IPS-18a (cell line): ENCODE measurements at regions not wholly inside any gene's neighbourhood (a gene's known extent, or its start where the extent isn't known, plus 50 kb on each side); places are given as distances from the start of the nearest gene placed in this dataset.

Experiments
- H3K27ac ChIP-seq: one replicate; pipeline ENCODE4 v1.5.1; 2013; ENCODE audit warnings: low read length
- H3K27me3 ChIP-seq: one replicate; pipeline ENCODE4 v1.6.1; 2013; ENCODE audit warnings: mild to moderate bottlenecking, low read length; ENCODE audit not compliant: control insufficient read depth, insufficient read depth
- H3K36me3 ChIP-seq: one replicate; pipeline ENCODE4 v1.6.1; 2013; ENCODE audit warnings: low read depth, low read length; ENCODE audit not compliant: control insufficient read depth
- H3K4me1 ChIP-seq: one replicate; pipeline ENCODE4 v1.6.1; 2013; ENCODE audit warnings: low read depth, low read length; ENCODE audit not compliant: control insufficient read depth
- H3K4me3 ChIP-seq: one replicate; pipeline ENCODE4 v1.5.1; 2013; ENCODE audit warnings: low read length
- H3K9ac ChIP-seq: one replicate; pipeline ENCODE4 v1.6.1; 2013; ENCODE audit warnings: mild to moderate bottlenecking, low read length, moderate library complexity
- H3K9me3 ChIP-seq: one replicate; pipeline ENCODE4 v1.6.1; 2013; ENCODE audit warnings: low read depth, low read length; ENCODE audit not compliant: control insufficient read depth

DNA sequence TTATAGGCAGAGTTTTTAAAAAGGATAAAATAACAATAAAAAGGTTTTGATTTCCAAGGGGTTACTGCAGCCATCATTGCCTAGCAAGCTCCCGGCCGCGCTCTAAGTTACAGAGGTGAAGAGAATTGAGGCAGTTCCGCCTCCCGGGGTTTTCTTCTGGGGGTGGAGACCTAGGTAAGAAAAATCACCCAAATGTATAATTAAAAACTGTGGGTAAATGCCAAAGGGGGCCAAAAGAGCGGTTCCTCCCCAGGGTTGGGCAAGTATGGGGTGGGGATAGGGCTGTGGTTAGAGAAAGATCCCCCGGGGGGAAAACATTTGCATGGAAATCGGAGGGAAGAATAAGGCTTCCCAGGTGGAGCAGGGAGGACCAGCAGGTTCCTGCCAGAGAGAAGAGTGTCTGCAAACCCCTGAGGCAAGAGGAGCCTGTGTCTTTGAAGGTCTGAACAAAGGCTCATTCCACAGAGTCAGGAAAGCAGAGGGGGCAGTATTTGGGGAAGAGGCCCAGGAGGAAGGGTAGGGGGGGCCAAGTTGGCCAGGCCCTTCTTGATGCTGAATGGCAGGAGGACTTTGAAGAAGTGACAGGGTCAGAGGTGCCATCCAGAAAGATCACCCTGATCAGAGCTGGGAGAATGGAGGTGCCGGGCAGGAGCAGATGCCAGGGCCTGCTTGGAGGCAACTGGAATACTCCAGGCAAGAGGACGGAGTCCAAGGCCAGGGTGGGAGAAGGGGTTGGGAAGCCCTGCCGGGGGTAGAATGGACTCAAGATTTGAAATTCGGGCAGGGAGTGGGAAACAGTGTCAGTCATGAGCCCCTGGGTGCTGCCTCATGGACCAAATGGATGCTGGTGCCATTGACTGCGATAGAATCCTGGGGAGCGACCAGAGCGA is 152.9 kb upstream of the RGMA start:
- Histone ChIP-seq H3K4me1 (peaks cover 25% of the 10 kb centered on the region), H3K27ac (no peak overlapping the region), H3K9ac (no peak overlapping the region), H3K4me3 (no peak overlapping the region), H3K27me3 (peaks cover 32% of the 10 kb centered on the region), H3K9me3 (no peaks in the 10 kb centered on the region), H3K36me3 (no peaks in the 10 kb centered on the region)

DNA sequence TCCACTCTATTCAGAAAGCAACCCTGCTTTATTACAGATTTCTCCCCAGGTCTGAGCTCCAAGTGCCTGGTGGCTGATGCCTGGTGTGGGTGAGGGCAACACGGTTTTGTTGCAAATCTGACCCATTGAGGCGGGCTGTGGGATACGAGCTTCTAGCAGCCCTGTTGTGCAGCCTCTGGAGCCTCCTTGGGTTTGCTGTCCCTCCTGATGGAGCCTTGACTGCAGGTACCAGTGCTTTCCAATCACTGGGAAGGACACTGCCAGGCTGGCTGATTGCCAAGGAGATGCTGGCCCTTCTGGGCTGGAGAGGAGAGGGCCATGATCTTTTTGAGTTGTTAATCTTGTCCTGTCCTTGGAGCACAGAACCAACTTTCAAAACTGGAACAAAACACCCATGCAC is 151.0 kb upstream of the RGMA start:
- Histone ChIP-seq H3K27me3 (peaks cover 21% of the 10 kb centered on the region), H3K27ac (no peak overlapping the region), H3K36me3 (no peaks in the 10 kb centered on the region), H3K9ac (no peak overlapping the region), H3K4me3 (no peak overlapping the region), H3K4me1 (peaks cover 19% of the 10 kb centered on the region), H3K9me3 (no peaks in the 10 kb centered on the region)

DNA sequence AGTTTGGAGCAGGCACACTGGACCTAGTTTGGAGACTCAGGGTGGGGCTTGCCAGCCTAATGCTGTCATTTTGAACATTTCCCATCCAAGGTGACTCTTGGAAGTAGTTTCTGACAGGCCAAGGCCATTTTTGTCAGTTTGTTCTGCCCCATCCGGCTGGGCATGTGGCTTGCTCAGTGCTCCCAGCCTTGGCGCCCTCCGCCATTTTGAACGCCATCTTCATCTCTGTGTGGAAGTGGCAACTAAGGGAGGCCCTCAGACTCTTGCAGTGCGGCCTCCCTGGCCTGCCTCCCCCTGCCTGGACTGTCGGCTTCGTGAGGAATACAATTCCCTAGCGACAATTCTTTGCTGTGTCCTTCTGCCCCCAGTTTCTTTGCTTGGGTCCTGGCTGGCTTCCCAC is 150.6 kb upstream of the RGMA start:
- Histone ChIP-seq H3K36me3 (no peaks in the 10 kb centered on the region), H3K9me3 (no peaks in the 10 kb centered on the region), H3K9ac (no peak overlapping the region), H3K27ac (no peak overlapping the region), H3K27me3 (peaks cover 21% of the 10 kb centered on the region), H3K4me1 (peaks cover 19% of the 10 kb centered on the region), H3K4me3 (no peak overlapping the region)

DNA sequence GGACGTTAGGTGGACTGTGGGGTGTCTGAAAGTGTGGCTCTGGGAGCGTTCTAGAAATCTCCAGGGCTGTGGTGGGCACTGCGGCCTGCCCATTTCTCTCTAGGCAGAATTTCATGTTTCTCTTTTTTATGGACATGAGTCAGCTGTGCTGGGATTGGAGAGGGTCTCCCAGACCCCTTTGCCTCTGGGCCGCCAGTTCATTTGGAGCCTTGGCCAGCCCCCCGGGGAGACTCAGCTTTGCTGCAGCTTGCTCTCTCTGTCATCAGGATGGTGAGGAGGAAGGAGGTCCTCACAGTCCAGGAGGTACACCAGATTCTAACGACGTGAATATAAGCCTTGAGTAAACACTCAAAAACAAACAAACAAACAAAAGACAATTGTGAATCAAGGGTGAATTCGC is 149.6 kb upstream of the RGMA start:
- no peaks in the 10 kb centered on the region for H3K9me3 ChIP-seq
- H3K27me3 ChIP-seq: peaks cover 21% of the 10 kb centered on the region
- no peak overlapping the region for H3K27ac ChIP-seq

DNA sequence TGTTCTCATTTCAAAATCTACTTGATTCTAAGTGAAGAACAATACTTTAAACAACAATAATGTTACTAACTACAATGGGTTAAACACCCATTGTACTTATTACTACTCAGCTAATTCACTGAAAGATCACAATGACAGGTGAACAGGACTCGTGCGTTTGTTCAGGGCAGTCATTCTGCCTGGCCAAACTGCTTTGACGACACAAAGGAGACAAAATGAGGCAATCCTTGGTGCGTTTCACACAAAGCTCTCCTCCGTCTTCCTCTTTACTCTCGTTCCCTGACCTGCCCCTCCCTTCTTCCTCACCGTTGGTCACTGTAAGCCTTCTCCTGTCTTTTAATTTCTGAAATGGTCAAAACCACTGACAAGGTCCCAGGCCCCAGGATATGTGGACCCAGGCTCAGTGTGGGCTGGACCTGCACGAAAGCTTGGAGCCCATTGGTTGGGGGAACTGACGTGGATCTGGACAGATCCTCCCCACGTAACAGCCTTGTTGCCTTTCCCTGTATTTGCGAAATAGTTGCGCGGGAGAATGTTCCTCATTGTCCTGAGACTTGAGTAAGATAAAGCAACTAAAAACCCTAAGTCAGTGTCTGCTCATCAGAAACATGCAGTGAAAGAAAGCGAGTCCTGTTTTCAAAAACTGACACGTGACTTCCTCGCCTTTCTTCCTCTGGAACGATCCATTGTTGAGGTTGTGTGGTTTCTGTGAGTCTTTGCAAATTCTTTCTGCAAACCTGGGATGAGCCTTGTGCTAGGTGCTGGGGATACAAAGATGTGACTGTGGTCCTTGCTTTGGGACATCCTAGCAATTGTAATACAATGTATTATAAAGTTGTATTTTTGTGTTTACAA is 147.1 kb upstream of the RGMA start:
- H3K27ac ChIP-seq: no peak overlapping the region
- no peak overlapping the region for H3K9ac ChIP-seq
- no peaks in the 10 kb centered on the region for H3K36me3 ChIP-seq
- H3K9me3 ChIP-seq: no peaks in the 10 kb centered on the region
- no peak overlapping the region for H3K4me3 ChIP-seq
- peaks cover 19% of the 10 kb centered on the region for H3K27me3 ChIP-seq
- peaks cover 6% of the 10 kb centered on the region for H3K4me1 ChIP-seq

More for the DNA sequence above, 149.6 kb upstream of the RGMA start:
- no peak overlapping the region for H3K4me3 ChIP-seq
- H3K9ac ChIP-seq: no peak overlapping the region
- H3K36me3 ChIP-seq: no peaks in the 10 kb centered on the region
- peaks cover 19% of the 10 kb centered on the region for H3K4me1 ChIP-seq

DNA sequence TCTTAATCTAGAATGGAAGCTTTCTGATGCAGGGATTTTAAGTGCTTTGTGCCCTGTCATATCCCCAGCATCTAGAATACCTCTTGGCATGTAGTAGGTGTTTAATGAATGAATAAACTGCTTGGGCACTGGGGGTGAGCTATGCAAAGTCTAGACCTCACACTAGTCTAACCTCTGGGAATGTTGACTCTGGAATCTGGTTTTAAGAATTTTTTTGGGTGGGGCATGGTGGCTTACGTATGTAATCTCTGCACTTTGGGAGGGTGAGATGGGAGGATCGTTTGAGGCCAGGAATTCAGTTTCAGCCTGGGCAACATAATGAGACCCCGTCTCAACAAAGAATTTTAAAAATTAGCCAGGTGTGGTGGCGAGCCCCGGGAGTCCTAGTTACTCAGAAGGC is 146.3 kb upstream of the RGMA start:
- H3K9ac ChIP-seq: no peak overlapping the region
- peaks cover 10% of the 10 kb centered on the region for H3K27me3 ChIP-seq
- H3K27ac ChIP-seq: no peak overlapping the region
- H3K9me3 ChIP-seq: no peaks in the 10 kb centered on the region
- H3K36me3 ChIP-seq: no peaks in the 10 kb centered on the region
- H3K4me1 ChIP-seq: no peaks in the 10 kb centered on the region
- no peak overlapping the region for H3K4me3 ChIP-seq

DNA sequence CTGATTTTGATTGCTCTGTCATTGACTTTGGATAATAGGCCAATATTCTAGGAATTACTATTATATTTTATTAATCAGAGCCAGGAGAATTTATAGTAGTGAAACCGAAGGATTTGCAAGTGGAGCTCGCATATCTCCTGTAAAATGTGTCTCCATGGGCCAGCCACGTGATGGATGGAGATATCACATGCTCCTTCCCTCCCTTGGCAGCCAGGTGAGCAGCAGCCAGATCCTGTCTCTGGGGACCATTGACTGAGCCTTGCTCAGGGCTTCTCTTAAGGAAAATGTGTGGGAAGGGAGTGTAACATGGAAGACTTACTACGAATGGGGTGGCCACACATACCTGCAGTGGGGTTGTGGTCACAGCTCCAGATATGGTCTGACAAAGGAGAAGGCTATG is 144.7 kb upstream of the RGMA start:
- no peak overlapping the region for H3K9ac ChIP-seq
- no peaks in the 10 kb centered on the region for H3K36me3 ChIP-seq
- no peak overlapping the region for H3K27ac ChIP-seq
- H3K4me3 ChIP-seq: no peak overlapping the region
- H3K9me3 ChIP-seq: no peaks in the 10 kb centered on the region
- no peaks in the 10 kb centered on the region for H3K27me3 ChIP-seq
- H3K4me1 ChIP-seq: no peaks in the 10 kb centered on the region

DNA sequence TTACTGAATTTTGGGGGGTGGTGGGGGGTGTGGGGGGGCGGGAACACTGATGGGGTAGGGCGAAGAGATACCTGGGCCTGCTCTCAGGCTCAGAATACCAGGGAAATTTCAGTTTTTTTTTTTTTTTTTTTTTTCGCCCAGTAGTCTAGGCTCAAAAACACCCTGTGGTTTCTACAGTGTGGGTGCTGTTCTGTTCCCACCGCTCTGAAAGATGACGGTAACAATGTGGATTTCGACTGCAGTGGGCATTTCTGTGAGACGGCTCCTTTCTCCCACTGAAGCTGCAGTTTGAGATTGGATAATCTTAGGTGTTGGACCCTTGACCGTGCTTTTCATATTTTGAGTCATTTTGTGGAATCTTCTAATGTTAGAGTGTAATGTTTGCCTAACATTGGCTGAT is 143.8 kb upstream of the RGMA start:
- Histone ChIP-seq H3K4me1 (no peaks in the 10 kb centered on the region), H3K4me3 (no peak overlapping the region), H3K9ac (no peak overlapping the region), H3K9me3 (no peaks in the 10 kb centered on the region), H3K27me3 (no peaks in the 10 kb centered on the region), H3K36me3 (no peaks in the 10 kb centered on the region), H3K27ac (no peak overlapping the region)

DNA sequence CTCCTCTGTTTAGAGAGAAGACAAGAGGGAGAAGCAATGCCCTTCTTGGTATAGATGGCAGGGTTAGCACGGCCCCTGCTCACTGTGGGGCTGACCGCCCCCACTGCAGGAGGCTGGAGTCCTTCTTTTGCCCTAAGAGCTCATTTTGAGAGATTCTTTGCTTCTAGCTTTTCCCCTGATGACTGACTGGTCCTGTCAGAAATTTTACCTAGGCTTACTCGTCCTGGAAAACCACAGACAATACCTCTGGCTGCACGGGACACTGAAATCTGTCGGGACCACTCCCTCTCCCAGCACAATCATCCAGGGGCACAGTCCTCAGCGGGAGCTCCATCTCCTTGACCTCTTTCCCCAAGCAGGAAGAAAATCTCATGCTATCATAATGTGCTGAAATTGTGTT is 143.0 kb upstream of the RGMA start:
- Histone ChIP-seq H3K9ac (no peak overlapping the region), H3K36me3 (no peaks in the 10 kb centered on the region), H3K4me3 (no peak overlapping the region), H3K27ac (no peak overlapping the region), H3K9me3 (no peaks in the 10 kb centered on the region), H3K4me1 (no peaks in the 10 kb centered on the region), H3K27me3 (no peaks in the 10 kb centered on the region)

DNA sequence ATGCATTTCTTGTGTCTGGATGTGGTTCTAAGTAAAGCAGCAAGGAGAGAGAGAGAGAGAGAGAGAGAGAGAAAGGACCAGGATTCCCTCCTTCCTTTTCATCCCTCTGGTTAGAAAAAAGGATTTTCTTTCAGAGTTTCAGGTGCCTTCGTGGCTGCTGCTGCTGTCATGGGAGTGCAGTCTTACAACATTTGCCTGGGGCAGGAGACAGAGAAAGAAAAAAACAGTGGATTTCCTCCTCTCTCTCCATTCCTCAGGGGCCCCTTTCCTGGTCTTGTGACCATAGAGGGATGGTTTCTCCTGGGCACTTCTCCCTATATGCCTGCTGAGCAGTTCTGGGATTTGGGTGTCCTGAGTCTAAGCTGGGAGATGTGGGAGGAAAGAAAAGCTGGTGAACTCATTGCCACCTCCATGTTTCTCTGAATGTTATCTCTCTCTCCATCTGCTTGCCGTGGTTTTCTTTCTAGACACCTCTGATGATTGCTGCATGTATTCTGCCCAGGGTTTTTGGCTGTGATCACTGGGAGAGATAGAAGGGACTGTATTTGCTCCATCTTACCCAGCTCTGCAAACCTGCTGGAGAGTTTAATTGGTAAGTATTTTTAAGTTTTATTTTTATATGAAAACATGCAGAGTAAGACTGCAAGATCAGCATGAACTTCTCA is 142.4 kb upstream of the RGMA start:
- no peak overlapping the region for H3K9ac ChIP-seq
- H3K9me3 ChIP-seq: no peaks in the 10 kb centered on the region
- no peaks in the 10 kb centered on the region for H3K36me3 ChIP-seq
- no peaks in the 10 kb centered on the region for H3K4me1 ChIP-seq
- no peak overlapping the region for H3K4me3 ChIP-seq
- no peak overlapping the region for H3K27ac ChIP-seq
- H3K27me3 ChIP-seq: no peaks in the 10 kb centered on the region

DNA sequence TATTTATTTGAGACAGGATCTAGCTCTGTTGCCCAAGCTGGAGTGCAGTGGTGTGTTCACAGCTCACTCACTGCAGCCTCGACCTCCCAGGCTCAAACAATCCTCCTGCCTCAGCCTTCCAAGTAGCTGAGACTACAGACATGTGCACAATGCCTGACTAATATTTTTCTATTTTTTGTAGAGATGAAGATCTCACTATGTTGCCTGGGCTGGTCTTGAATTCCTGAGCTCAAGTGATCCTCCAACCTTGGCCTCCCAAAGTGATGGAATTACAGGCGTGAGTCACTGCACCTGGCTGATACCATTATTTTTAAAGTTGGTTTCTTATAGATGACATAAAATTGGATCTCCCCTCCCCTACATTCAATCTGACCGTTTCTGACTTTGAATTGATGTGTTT is 139.5 kb upstream of the RGMA start:
- H3K36me3 ChIP-seq: no peaks in the 10 kb centered on the region
- H3K4me1 ChIP-seq: no peaks in the 10 kb centered on the region
- no peaks in the 10 kb centered on the region for H3K9me3 ChIP-seq
- H3K27ac ChIP-seq: no peak overlapping the region
- no peak overlapping the region for H3K9ac ChIP-seq
- no peak overlapping the region for H3K4me3 ChIP-seq
- no peaks in the 10 kb centered on the region for H3K27me3 ChIP-seq
